Urinary bladder (tissue), 3 donors: ENCODE measurements at regions not wholly inside any gene's neighbourhood (a gene's known extent, or its start where the extent isn't known, plus 50 kb on each side); places are given as distances from the start of the nearest gene placed in this dataset.

Experiments used
- DNase-seq: peaks from one replicate; pipeline ENCODE4 v3.0.0-alpha.2; 2015; ENCODE audit errors: extremely low spot score
- H3K27ac ChIP-seq: one replicate; pipeline ENCODE4 v1.5.1; 2013; ENCODE audit warnings: low read depth, mild to moderate bottlenecking, moderate library complexity
- H3K36me3 ChIP-seq: one replicate; pipeline ENCODE4 v1.6.1; 2013; ENCODE audit warnings: mild to moderate bottlenecking, moderate library complexity; ENCODE audit not compliant: insufficient read depth
- H3K4me1 ChIP-seq: one replicate; pipeline ENCODE4 v1.6.1; 2013; ENCODE audit warnings: mild to moderate bottlenecking, moderate library complexity; ENCODE audit not compliant: insufficient read depth
- H3K4me3 ChIP-seq: one replicate; pipeline ENCODE4 v1.5.1; 2013; ENCODE audit warnings: low read depth, low read length
- WGBS: extraction: QIAGEN DNeasy Blood & Tissue Kit; methylation state at CpG from one replicate; pipeline ENCODE4 v1.1.7; 2013; 5-methylcytosine and 5-hydroxymethylcytosine counted together
- donor health status: healthy with polysubstance abuse.
- donor health status: healthy.

DNA sequence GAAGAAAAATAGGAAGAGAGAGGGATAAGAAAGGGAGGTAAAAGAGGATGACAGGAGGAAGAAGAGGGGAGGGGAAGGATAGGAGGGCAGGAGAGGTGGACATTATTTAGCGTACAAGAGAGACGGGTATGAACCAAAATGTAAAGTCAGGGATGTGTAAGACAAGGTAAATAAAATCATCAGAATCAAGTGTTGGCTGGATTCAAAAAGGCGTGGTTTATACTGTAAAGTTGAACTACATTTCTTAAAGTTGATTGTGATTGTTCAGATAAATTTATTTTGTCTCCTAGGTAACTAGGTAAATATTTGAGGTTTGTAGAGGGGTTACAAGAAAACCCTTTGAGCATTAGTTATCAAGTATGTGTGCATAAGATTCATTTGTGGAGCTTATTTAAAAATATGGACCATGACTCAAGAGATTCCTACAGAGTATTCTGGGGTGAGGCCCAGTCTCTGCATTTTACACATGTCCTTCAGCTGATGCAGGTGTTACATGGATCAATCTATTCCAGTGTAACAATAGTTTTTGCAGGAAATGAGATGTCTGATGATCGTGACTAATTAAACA lies 512.1 kb upstream of the MBL2 start:
- Histone ChIP-seq H3K4me3 (no peak overlapping the region), H3K27ac (no peak overlapping the region), H3K4me1 (no peaks in the 10 kb centered on the region), H3K36me3 (no peaks in the 10 kb centered on the region)
- 64% methylated on average over 4 of the region's 4 CpGs for WGBS
- DNase-seq = peak; percentile 7

DNA sequence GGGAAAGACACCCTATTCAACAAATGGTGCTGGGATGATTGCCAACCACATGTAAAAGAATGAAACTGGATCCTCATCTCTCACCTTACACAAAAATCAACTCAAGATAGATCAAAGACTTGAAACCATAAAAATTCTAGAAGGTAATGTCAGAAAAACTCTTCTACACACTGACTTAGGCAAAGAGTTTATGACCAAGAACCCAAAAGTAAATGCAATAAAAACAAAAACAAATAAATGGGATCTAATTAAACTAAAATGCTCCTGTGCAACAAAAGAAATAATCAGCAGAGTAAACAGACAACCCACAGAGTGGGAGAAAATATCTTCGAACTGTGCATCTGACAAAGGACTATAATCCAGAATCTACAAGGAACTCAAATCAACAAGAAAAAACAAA lies 504.2 kb upstream of the MBL2 start:
- Histone ChIP-seq H3K4me3 (no peak overlapping the region), H3K27ac (no peak overlapping the region), H3K4me1 (no peaks in the 10 kb centered on the region), H3K36me3 (no peaks in the 10 kb centered on the region)
- WGBS = 81% methylated on average over 1 of the region's 1 CpG
- DNase-seq = no peak

DNA sequence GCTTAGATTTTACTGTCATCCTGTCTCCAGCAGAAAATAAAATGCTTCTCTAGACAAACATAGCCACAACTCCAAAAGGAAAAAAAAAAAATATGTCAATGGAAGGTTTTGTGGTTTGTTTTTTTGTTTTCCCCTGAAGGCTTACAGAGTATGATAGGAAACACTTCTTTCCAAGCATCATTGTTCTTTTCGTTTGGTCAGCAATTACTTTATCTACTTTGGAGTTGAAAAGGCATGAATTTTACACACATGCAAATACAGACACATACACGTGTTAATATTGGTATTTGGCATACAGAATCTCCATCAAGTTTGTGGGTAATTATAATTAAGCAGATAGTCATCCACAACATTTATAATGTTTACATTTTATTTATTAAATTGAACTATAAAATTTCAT lies 496.9 kb upstream of the MBL2 start:
- no peak overlapping the region for H3K4me3 ChIP-seq
- WGBS = 44% methylated on average over 2 of the region's 2 CpGs
- no peaks in the 10 kb centered on the region for H3K36me3 ChIP-seq
- H3K27ac ChIP-seq = no peak overlapping the region
- no peaks in the 10 kb centered on the region for H3K4me1 ChIP-seq
- no peak for DNase-seq

DNA sequence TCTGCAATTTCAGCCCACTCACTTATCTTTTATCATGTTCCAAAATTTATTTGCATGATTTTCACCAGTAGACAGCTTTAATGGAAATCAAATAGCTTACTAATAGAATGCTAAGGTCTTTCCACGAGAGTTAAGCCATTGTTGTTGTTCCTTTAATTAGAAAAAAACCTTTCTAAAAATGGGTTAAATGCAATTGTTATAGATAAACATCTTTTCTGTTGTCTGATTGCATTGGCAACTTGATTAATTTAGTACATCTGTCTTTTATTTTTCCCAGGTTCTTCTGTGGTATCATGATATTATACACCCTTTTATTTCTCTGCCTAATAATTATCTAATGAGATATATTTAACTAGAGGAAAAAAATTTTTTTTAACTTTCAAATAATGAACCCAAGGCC lies 487.6 kb upstream of the MBL2 start:
- no peaks in the 10 kb centered on the region for H3K36me3 ChIP-seq
- H3K4me1 ChIP-seq = no peaks in the 10 kb centered on the region
- no peak overlapping the region for H3K4me3 ChIP-seq
- WGBS = 61% methylated on average over 1 of the region's 1 CpG
- no peak for DNase-seq
- no peak overlapping the region for H3K27ac ChIP-seq

DNA sequence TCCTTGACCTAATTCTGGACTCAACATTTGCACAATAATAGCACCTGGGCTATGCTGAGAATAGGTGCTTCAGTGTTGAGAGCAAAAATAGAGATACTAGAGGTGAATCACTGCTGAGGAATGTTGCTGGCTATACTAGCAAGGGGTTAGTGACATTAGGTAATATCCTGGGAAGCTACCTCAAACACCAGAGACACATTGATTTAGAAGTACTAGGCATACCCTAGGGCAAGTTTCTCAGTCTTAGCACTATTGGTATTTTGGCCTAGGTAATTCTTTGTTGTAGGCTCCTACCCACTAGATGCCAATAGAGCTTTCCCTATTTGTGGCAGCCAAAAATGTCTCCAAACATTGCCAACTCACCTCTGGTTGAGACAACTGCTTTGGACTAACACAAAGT lies 484.0 kb upstream of the MBL2 start:
- no peaks in the 10 kb centered on the region for H3K4me1 ChIP-seq
- DNase-seq = no peak
- H3K4me3 ChIP-seq = no peak overlapping the region
- no peaks in the 10 kb centered on the region for H3K36me3 ChIP-seq
- no peak overlapping the region for H3K27ac ChIP-seq

DNA sequence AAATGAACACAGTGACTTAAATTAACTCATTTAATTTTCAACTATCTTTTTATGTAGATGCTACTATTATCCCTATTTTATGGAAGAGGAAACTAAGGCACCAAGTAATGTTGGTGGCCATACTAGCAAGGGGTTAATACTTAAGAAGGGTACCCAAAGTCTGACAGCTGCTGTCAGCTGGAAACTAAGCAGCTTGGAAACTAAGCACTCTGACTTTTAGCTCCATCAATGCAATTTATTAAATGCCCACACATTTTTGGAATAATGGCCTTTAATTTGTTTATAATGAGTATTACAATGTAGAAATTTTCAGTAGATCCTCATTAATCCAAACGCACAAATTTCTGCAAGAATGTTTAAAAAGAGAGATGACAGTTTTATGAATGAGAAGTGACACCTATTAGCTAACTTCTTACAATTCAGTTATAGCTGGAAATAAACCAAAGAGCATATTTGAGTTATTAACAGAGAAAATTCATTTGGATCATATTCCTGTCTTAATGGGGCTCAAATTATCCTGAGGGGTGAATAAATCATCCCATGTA lies 483.1 kb upstream of the MBL2 start:
- H3K36me3 ChIP-seq = no peaks in the 10 kb centered on the region
- no peak overlapping the region for H3K27ac ChIP-seq
- DNase-seq = no peak
- no peak overlapping the region for H3K4me3 ChIP-seq
- 68% methylated on average over 1 of the region's 1 CpG for WGBS
- no peaks in the 10 kb centered on the region for H3K4me1 ChIP-seq

DNA sequence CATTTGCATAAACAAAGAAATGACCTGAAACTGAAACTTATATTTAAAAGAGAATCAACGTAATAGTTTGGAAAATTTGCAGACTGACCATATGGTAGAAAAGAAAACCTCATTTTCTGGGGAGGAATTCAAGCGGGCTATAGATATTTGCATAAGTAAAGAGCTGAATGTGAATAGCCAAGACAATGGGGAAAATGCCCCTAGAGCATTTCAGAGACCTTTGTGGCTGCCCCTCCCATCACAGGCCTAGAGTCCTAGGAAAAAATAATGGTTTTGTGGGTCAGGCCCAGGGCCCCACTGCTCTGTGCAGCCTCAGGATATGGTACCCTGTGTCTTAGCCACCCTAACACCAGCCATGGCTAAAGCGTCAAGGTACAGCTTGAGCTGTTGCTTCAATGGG lies 480.6 kb upstream of the MBL2 start:
- Histone ChIP-seq H3K4me1 (no peaks in the 10 kb centered on the region), H3K4me3 (no peak overlapping the region), H3K27ac (no peak overlapping the region), H3K36me3 (no peaks in the 10 kb centered on the region)
- DNase-seq = no peak
- WGBS = 62% methylated on average over 3 of the region's 3 CpGs

DNA sequence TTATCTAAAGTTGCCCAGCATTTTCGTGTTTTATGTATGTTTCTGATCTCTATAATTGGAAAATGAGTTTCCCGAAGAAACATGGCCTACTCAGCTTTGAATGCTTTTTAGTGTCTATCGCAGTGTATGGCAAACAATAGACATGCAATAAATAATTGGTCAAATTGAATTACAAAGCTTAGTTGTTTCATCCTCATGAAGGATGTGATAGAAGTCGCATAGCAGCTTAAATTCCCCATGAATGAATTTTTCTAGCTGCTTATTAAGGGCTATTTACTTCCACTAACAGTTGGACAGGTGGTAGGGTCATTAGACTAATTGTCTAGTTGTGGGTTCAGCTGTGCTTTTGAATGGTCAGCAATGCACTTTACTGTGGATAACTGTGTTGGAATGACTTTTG lies 467.3 kb upstream of the MBL2 start:
- no peaks in the 10 kb centered on the region for H3K36me3 ChIP-seq
- no peaks in the 10 kb centered on the region for H3K4me1 ChIP-seq
- no peak for DNase-seq
- H3K27ac ChIP-seq = no peak overlapping the region
- no peak overlapping the region for H3K4me3 ChIP-seq
- WGBS = 89% methylated on average over 4 of the region's 4 CpGs

DNA sequence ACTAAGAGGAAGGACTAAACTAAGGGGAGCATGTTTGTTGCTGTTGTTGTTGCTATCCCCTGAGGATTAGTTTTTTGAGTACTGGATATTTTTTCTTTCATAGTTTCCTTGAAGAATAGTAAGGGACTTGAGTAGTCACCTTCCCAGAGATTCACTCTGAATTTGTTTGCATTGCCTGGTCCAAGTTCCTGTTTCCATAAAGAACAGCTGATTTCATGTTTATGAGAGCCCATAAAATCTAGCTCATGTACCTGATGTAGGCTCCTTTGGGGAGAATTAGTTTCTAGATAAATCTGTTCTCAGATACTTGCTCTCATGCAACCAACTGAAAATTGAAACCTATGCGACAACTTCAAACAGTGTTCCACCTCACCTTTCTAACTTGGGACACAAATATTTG lies 464.4 kb upstream of the MBL2 start:
- no peak for DNase-seq
- no peaks in the 10 kb centered on the region for H3K4me1 ChIP-seq

DNA sequence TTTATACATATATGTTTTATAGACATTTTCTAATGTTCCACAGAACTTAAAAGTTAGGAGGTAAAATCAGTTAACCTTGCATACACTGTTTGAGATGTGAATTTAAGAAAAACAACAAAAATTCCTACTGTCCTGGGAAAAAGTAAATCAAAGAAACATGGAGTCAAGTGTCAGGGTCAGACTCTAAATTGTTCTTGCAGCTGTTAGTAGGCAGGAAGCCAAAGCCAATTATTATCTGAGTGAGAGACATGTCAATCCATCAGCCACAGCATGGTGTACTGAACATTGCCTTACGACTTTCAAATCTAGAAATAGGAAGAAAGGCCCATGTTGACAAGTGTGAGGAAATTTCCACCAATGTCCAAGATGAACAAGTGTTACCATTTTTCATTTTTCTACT lies 461.2 kb upstream of the MBL2 start:
- no peaks in the 10 kb centered on the region for H3K4me1 ChIP-seq
- WGBS = 78% methylated on average over 1 of the region's 1 CpG
- H3K36me3 ChIP-seq = no peaks in the 10 kb centered on the region
- H3K27ac ChIP-seq = no peak overlapping the region
- no peak for DNase-seq
- H3K4me3 ChIP-seq = no peak overlapping the region

More for the DNA sequence above, 464.4 kb upstream of the MBL2 start:
- Histone ChIP-seq H3K27ac (no peak overlapping the region), H3K36me3 (no peaks in the 10 kb centered on the region), H3K4me3 (no peak overlapping the region)
- WGBS = 89% methylated on average over 1 of the region's 1 CpG

DNA sequence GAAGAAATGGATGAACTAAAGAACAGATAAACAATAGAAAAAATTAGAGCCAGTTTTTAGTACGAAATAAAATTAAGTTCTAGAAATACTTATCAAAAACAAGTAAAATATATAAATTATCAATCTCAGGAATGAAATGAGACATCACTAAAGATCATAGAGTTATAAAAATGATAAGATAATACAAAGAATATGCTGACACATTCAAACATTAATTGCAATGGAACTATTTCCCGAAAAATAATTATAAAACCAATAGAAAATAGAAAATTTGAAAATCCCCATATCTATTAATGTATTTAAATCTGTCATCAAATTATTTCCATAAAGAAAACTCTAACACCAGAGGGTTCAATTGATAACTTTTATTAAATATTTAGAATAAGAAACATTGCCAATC lies 458.1 kb upstream of the MBL2 start:
- H3K27ac ChIP-seq = no peak overlapping the region
- H3K4me1 ChIP-seq = no peaks in the 10 kb centered on the region
- no peak overlapping the region for H3K4me3 ChIP-seq
- H3K36me3 ChIP-seq = no peaks in the 10 kb centered on the region
- 48% methylated on average over 2 of the region's 2 CpGs for WGBS
- DNase-seq = no peak

DNA sequence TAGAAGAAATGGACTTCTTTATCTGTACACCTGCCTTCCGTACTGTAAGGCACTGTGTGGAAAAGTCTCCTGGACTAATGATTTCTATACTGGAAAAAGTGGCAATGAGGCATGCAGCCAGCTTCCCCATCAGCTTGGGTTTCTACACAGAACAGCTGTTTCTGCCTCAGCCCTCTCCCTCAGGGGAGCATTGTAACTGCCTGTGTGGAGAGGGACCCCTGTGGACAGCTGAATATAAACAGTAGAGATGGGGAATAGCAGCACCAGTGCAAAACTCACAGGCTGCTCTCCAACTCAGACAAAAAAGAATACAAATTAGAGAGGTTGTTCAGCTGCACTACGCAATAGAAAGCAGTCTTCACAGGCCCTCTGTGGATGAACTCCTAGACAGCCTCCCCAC lies 451.3 kb upstream of the MBL2 start:
- WGBS = 62% methylated on average over 2 of the region's 2 CpGs
- Histone ChIP-seq H3K4me1 (no peaks in the 10 kb centered on the region), H3K4me3 (no peak overlapping the region), H3K36me3 (no peaks in the 10 kb centered on the region), H3K27ac (no peak overlapping the region)
- DNase-seq = no peak

DNA sequence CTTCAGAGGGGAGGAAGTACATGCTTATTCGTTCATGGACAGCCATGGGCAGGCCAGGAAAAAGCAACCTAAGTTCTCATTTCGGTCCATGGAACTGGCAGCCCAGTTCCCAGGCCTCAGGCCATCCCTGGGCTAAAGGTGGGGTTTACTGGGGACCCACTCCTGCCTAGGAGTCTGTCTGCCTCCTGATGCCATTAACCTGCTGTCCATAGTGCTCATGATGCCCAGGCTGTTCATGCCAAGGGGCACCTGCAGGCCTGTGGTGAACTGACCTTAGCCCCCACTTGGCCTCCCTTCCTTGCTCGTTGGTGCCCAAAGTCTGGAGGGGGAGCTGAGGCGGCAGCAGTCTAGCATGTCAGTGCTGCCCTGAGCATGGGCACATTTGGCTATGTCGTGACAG lies 450.2 kb upstream of the MBL2 start:
- no peak for DNase-seq
- Histone ChIP-seq H3K27ac (no peak overlapping the region), H3K4me3 (no peak overlapping the region), H3K4me1 (no peaks in the 10 kb centered on the region), H3K36me3 (no peaks in the 10 kb centered on the region)
- 94% methylated on average over 5 of the region's 5 CpGs for WGBS

DNA sequence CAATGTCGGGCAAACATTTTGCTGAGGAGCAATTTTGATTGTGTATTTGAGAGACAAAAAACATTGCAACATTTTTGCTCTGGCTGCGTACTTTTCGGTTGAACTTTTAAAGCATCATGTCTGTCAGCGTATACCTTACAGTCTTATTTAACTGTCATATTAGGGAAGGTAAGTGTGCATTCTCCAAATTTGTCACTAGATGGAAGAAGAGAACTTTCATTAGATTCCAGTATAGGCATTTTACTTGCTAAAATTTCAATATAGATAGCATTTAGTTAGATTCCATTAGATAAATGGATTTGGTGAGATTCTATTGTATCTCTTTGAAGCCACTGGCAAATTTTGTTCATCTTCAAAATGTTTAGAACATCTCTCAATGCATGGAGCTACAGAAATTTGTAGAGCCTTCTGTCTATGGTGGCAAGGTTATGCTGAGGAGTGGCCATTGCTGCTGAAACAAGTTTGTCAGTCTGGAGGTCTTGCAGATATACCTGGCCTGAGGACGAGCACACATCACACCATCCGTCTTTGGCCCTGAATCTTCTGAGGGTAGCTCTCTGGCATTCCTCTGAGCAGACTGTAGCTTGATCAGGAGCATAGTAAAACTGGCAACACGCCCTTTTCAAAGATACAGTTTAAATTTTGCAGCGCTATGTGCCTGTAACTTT lies 437.5 kb upstream of the MBL2 start:
- no peaks in the 10 kb centered on the region for H3K4me1 ChIP-seq
- DNase-seq = no peak
- no peak overlapping the region for H3K27ac ChIP-seq
- H3K4me3 ChIP-seq = no peak overlapping the region
- WGBS = 53% methylated on average over 8 of the region's 8 CpGs
- H3K36me3 ChIP-seq = no peaks in the 10 kb centered on the region
